GM23338 (cell line): ENCODE measurements at regions not wholly inside any gene's neighbourhood (a gene's known extent, or its start where the extent isn't known, plus 50 kb on each side); places are given as distances from the start of the nearest gene placed in this dataset.

Experiments used
- CREB1 ChIP-seq: fragments of 250-450 bp; sonication (Bioruptor Pico); IDR thresholded peaks from 2 replicates; pipeline ENCODE4 v1.5.0; 2020; ENCODE audit warnings: low read depth, mild to moderate bottlenecking, moderate library complexity
- CTCF ChIP-seq, 2 experiments: fragments of 200-600 bp in 1 of 2; sonication (generic) in 1 of 2; conservative IDR thresholded peaks; 2 replicates each; pipeline versions ENCODE4 v1.5.1 to v1.6.1; 2016 to 2017; ENCODE audit warnings: antibody characterized with exemption in 2 of 2, low read depth in 2 of 2, mild to moderate bottlenecking in 2 of 2, moderate library complexity in 1 of 2
- ETS1 ChIP-seq: IDR thresholded peaks from 2 replicates; pipeline ENCODE4 v1.6.1; 2016; ENCODE audit warnings: antibody characterized with exemption
- EZH2 ChIP-seq: fragments of 200-600 bp; sonication (generic); IDR thresholded peaks from one replicate; pipeline ENCODE4 v1.8.0; 2017; ENCODE audit warnings: antibody characterized with exemption, mild to moderate bottlenecking, low read depth; ENCODE audit not compliant: unreplicated experiment
- EZH2phosphoT487 ChIP-seq: fragments of 200-600 bp; sonication (generic); IDR thresholded peaks from one replicate; pipeline ENCODE4 v1.8.1; 2018; ENCODE audit warnings: antibody characterized with exemption; ENCODE audit not compliant: unreplicated experiment
- JUNB ChIP-seq: IDR thresholded peaks from one replicate; pipeline ENCODE4 v1.6.1; 2016; ENCODE audit warnings: antibody characterized with exemption; ENCODE audit not compliant: unreplicated experiment
- POLR2AphosphoS5 ChIP-seq: IDR thresholded peaks from 2 replicates; pipeline ENCODE4 v1.6.1; 2016; ENCODE audit warnings: antibody characterized with exemption, low read depth
- REST ChIP-seq: IDR thresholded peaks from one replicate; pipeline ENCODE4 v1.6.1; 2018; ENCODE audit warnings: antibody characterized with exemption; ENCODE audit not compliant: unreplicated experiment
- STAT1 ChIP-seq: IDR thresholded peaks from one replicate; pipeline ENCODE4 v1.6.1; 2016; ENCODE audit warnings: antibody characterized with exemption; ENCODE audit not compliant: unreplicated experiment
- ZNF462 ChIP-seq: fragments of 250-450 bp; sonication (Bioruptor Pico); IDR thresholded peaks from 2 replicates; pipeline ENCODE4 v1.5.0; 2020; ENCODE audit warnings: mild to moderate bottlenecking, moderate library complexity

GRCh38 chr1:121522061-121522759 is 337.4 kb downstream of the SRGAP2C start:
- no peak for TF ChIP-seq REST
- TF ChIP-seq CREB1 = no peak
- TF ChIP-seq CTCF (conservative IDR thresholded peaks at IDR 0.05; ENCODE audit: low read depth in 2 of 2) = no peak
- no peak for TF ChIP-seq POLR2AphosphoS5
- TF ChIP-seq EZH2phosphoT487 = no peak
- no peak for TF ChIP-seq ZNF462
- no peak for TF ChIP-seq EZH2
- TF ChIP-seq STAT1 = no peak
- no peak for TF ChIP-seq JUNB
- TF ChIP-seq ETS1 = no peak
